ENCODE measurements at regions not wholly inside any gene's neighbourhood (a gene's known extent, or its start where the extent isn't known, plus 50 kb on each side); places are given as distances from the start of the nearest gene placed in this dataset.

- DNase-seq (ENCODE audit: low read depth in 2 of 3, low spot score in 2 of 3): no peak
Measured at GRCh38 chr12:13597837-13598236, 383.6 kb downstream of the GRIN2B start.

GRCh38 chr12:13597166-13597565, 384.2 kb downstream of the GRIN2B start:
- DNase-seq (ENCODE audit: low read depth in 2 of 3, low spot score in 2 of 3): no peak

- no peak for DNase-seq (ENCODE audit: low read depth in 2 of 3, low spot score in 2 of 3)
Measured at GRCh38 chr12:13596714-13597113, 384.7 kb downstream of the GRIN2B start.

- DNase-seq (ENCODE audit: low read depth in 2 of 3, low spot score in 2 of 3): no peak
Measured at GRCh38 chr12:13595536-13596443, 385.6 kb downstream of the GRIN2B start.

GRCh38 chr12:13594731-13595514, 386.5 kb downstream of the GRIN2B start:
- no peak for DNase-seq (ENCODE audit: low read depth in 2 of 3, low spot score in 2 of 3)

- no peak for DNase-seq (ENCODE audit: low read depth in 2 of 3, low spot score in 2 of 3)
Measured at GRCh38 chr12:13592063-13592942, 389.1 kb downstream of the GRIN2B start.

GRCh38 chr12:13591488-13591887, 389.9 kb downstream of the GRIN2B start:
- no peak for DNase-seq (ENCODE audit: low read depth in 2 of 3, low spot score in 2 of 3)

GRCh38 chr12:13591059-13591458, 390.3 kb downstream of the GRIN2B start:
- no peak for DNase-seq (ENCODE audit: low read depth in 2 of 3, low spot score in 2 of 3)

GRCh38 chr12:13588574-13588973, 392.0 kb downstream of the EMP1 start:
- no peak for DNase-seq (ENCODE audit: low read depth in 2 of 3, low spot score in 2 of 3)

- no peak for DNase-seq (ENCODE audit: low read depth in 2 of 3, low spot score in 2 of 3)
Measured at GRCh38 chr12:13587721-13588390, 391.3 kb downstream of the EMP1 start.

- no peak for DNase-seq (ENCODE audit: low read depth in 2 of 3, low spot score in 2 of 3)
Measured at GRCh38 chr12:13586361-13586760, 389.8 kb downstream of the EMP1 start.

GRCh38 chr12:13584541-13584940, 388.0 kb downstream of the EMP1 start:
- no peak for DNase-seq (ENCODE audit: low read depth in 2 of 3, low spot score in 2 of 3)

- no peak for DNase-seq (ENCODE audit: low read depth in 2 of 3, low spot score in 2 of 3)
Measured at GRCh38 chr12:13583630-13584029, 387.1 kb downstream of the EMP1 start.

GRCh38 chr12:13582421-13582820, 385.9 kb downstream of the EMP1 start:
- no peak for DNase-seq (ENCODE audit: low read depth in 2 of 3, low spot score in 2 of 3)

- DNase-seq (ENCODE audit: low read depth in 2 of 3, low spot score in 2 of 3): no peak
Measured at GRCh38 chr12:13581031-13581430, 384.5 kb downstream of the EMP1 start.

- no peak for DNase-seq (ENCODE audit: low read depth in 2 of 3, low spot score in 2 of 3)
Measured at GRCh38 chr12:13580206-13580605, 383.7 kb downstream of the EMP1 start.

- DNase-seq (ENCODE audit: low read depth in 2 of 3, low spot score in 2 of 3): no peak
Measured at GRCh38 chr12:13576935-13577500, 380.5 kb downstream of the EMP1 start.

GRCh38 chr12:13573698-13574321, 377.3 kb downstream of the EMP1 start:
- DNase-seq (ENCODE audit: low read depth in 2 of 3, low spot score in 2 of 3): no peak

- DNase-seq (ENCODE audit: low read depth in 2 of 3, low spot score in 2 of 3): no peak
Measured at GRCh38 chr12:13571035-13571434, 374.5 kb downstream of the EMP1 start.
